H1 (cell line): ENCODE measurements at regions not wholly inside any gene's neighbourhood (a gene's known extent, or its start where the extent isn't known, plus 50 kb on each side); places are given as distances from the start of the nearest gene placed in this dataset.

Source experiments
- CTCF ChIA-PET: fragments of 300-600 bp; sonication (Branson Sonifier 250); formaldehyde crosslinking; loops from one replicate; lab custom pipeline; 2021; ENCODE audit not compliant: partially characterized antibody; lab: Charles Lee
- POLR2A ChIA-PET: fragments of 300-600 bp; sonication (Branson Sonifier 250); formaldehyde crosslinking; loops from one replicate; lab custom pipeline; 2021; ENCODE audit warnings: inconsistent platforms; ENCODE audit not compliant: partially characterized antibody; lab: Charles Lee
- DNase-seq, 2 experiments: peaks; one replicate each; pipeline versions ENCODE4 v3.0.0 to v3.0.0-alpha.2; 2010 to 2022; ENCODE audit warnings: low spot score in 2 of 2, low read depth in 1 of 2, mixed read lengths in 1 of 2
- FAIRE-seq: peaks from 2 replicates; lab custom pipeline; 2011; peaks lifted over from hg19 to GRCh38; lab: Jason Lieb, UNC
- H2AFZ ChIP-seq: 2 replicates; pipeline ENCODE4 v1.8.1; 2012; ENCODE audit warnings: low read length, inconsistent platforms
- H2AK5ac ChIP-seq: 2 replicates; pipeline ENCODE4 v1.6.1; 2013; ENCODE audit warnings: low read depth, low read length
- H2BK120ac ChIP-seq: replicated peaks from 2 replicates; pipeline ENCODE3; 2013; ENCODE audit warnings: low read depth, low read length, inconsistent platforms
- H2BK12ac ChIP-seq: 2 replicates; pipeline ENCODE4 v1.6.1; 2013; ENCODE audit warnings: low read depth, low read length
- H2BK15ac ChIP-seq: 2 replicates; pipeline ENCODE4 v1.6.1; 2013; ENCODE audit warnings: low read length
- H2BK20ac ChIP-seq: 2 replicates; pipeline ENCODE4 v1.6.1; 2013; ENCODE audit warnings: low read length
- H2BK5ac ChIP-seq: 2 replicates; pipeline ENCODE4 v1.6.1; 2013; ENCODE audit warnings: low read depth, low read length
- H3K14ac ChIP-seq: 2 replicates; pipeline ENCODE4 v1.6.1; 2013; ENCODE audit warnings: inconsistent platforms; ENCODE audit not compliant: insufficient read length
- H3K18ac ChIP-seq: 2 replicates; pipeline ENCODE4 v1.6.1; 2013; ENCODE audit warnings: low read length; ENCODE audit errors: extremely low read depth
- H3K23ac ChIP-seq: 2 replicates; pipeline ENCODE4 v1.6.1; 2013; ENCODE audit warnings: inconsistent platforms; ENCODE audit not compliant: insufficient read length
- H3K23me2 ChIP-seq: 2 replicates; pipeline ENCODE4 v1.6.1; 2013; ENCODE audit warnings: low read depth, low read length
- H3K27ac ChIP-seq: 2 replicates; pipeline ENCODE4 v1.6.1; 2011; ENCODE audit warnings: low read depth, low read length, inconsistent platforms
- H3K27me3 ChIP-seq, 4 experiments: replicated peaks in 1 of 4; 1 replicate in 1 of 4; 2 replicates in 3 of 4; pipeline versions ENCODE4 v1.6.1 to v1.8.1; 2011 to 2013; ENCODE audit warnings: low read length in 3 of 4, mild to moderate bottlenecking in 3 of 4, inconsistent platforms in 2 of 4, mixed read lengths in 2 of 4, moderate library complexity in 1 of 4; ENCODE audit not compliant: control insufficient read depth in 3 of 4, insufficient read depth in 3 of 4; ENCODE audit errors: extremely low read depth in 1 of 4
- H3K36me3 ChIP-seq, 4 experiments: 2 replicates each; pipeline versions ENCODE4 v1.6.1 to v1.8.1; 2011 to 2013; ENCODE audit warnings: mild to moderate bottlenecking in 4 of 4, low read length in 3 of 4, moderate library complexity in 2 of 4, control low read depth in 1 of 4, inconsistent platforms in 1 of 4; ENCODE audit not compliant: insufficient read depth in 4 of 4, control insufficient read depth in 2 of 4
- H3K4ac ChIP-seq: replicated peaks from 2 replicates; pipeline ENCODE3; 2013; ENCODE audit warnings: low read length, low read depth, mixed read lengths, inconsistent platforms; ENCODE audit not compliant: insufficient read length
- H3K4me1 ChIP-seq, 4 experiments: replicated peaks in 1 of 4; 1 replicate in 1 of 4; 2 replicates in 3 of 4; pipeline versions ENCODE4 v1.6.1 to v1.8.1; 2011 to 2013; ENCODE audit warnings: low read length in 3 of 4, inconsistent platforms in 2 of 4, mixed read lengths in 1 of 4; ENCODE audit not compliant: insufficient read depth in 4 of 4, control insufficient read depth in 3 of 4
- H3K4me2 ChIP-seq, 2 experiments: 2 replicates each; pipeline versions ENCODE4 v1.6.1 to v1.8.1; 2011 to 2013; ENCODE audit warnings: low read depth in 2 of 2, low read length in 2 of 2, control low read depth in 1 of 2, inconsistent platforms in 1 of 2, mild to moderate bottlenecking in 1 of 2; ENCODE audit not compliant: insufficient read depth in 1 of 2
- H3K4me3 ChIP-seq, 4 experiments: fragments of 200-600, 300-600 bp in 1 of 4; sonication (generic), shearing (Covaris generic), sonication (Bioruptor Twin) in 1 of 4; 2 replicates each; pipeline versions ENCODE4 v1.5.1 to v1.8.1; 2011 to 2016; ENCODE audit warnings: low read length in 4 of 4, low read depth in 3 of 4, control low read depth in 2 of 4, inconsistent platforms in 2 of 4, mild to moderate bottlenecking in 2 of 4, mixed read lengths in 1 of 4, moderate library complexity in 1 of 4; ENCODE audit not compliant: insufficient read depth in 2 of 4; ENCODE audit errors: extremely low read depth in 1 of 4
- H3K56ac ChIP-seq: replicated peaks from 2 replicates; pipeline ENCODE3; 2013; ENCODE audit warnings: low read depth, mild to moderate bottlenecking, mixed read lengths, low read length, inconsistent platforms; ENCODE audit not compliant: insufficient read length
- H3K79me1 ChIP-seq: 2 replicates; pipeline ENCODE4 v1.6.1; 2013; ENCODE audit warnings: low read depth, low read length, control low read depth
- H3K79me2 ChIP-seq, 2 experiments: 2 replicates each; pipeline versions ENCODE4 v1.6.1 to v1.8.1; 2012 to 2013; ENCODE audit warnings: low read length in 2 of 2, mild to moderate bottlenecking in 2 of 2, inconsistent platforms in 1 of 2; ENCODE audit not compliant: insufficient read depth in 2 of 2, control insufficient read depth in 1 of 2
- H3K9ac ChIP-seq, 4 experiments: replicated peaks in 1 of 4; 1 replicate in 1 of 4; 2 replicates in 3 of 4; pipeline versions ENCODE4 v1.6.1 to v1.8.1; 2011 to 2013; ENCODE audit warnings: low read depth in 3 of 4, low read length in 3 of 4, control low read depth in 2 of 4, mild to moderate bottlenecking in 2 of 4, moderate library complexity in 2 of 4, inconsistent platforms in 1 of 4; ENCODE audit errors: extremely low read depth in 1 of 4
- H3K9me3 ChIP-seq, 2 experiments: 2 replicates each; pipeline versions ENCODE4 v1.6.1 to v1.8.1; 2012 to 2013; ENCODE audit warnings: mild to moderate bottlenecking in 2 of 2, moderate library complexity in 2 of 2, control low read depth in 1 of 2, inconsistent platforms in 1 of 2, low read depth in 1 of 2, low read length in 1 of 2, mixed read lengths in 1 of 2; ENCODE audit not compliant: insufficient read depth in 2 of 2
- H4K20me1 ChIP-seq, 2 experiments: replicated peaks in 1 of 2; 2 replicates each; pipeline versions ENCODE3 to v1.8.1; 2011 to 2013; ENCODE audit warnings: inconsistent platforms in 2 of 2, low read length in 2 of 2, mild to moderate bottlenecking in 1 of 2; ENCODE audit not compliant: insufficient read depth in 2 of 2, control insufficient read depth in 1 of 2
- H4K5ac ChIP-seq: 2 replicates; pipeline ENCODE4 v1.6.1; 2013; ENCODE audit warnings: low read length, low read depth, mixed read lengths, inconsistent platforms; ENCODE audit not compliant: insufficient read length
- H4K8ac ChIP-seq: 2 replicates; pipeline ENCODE4 v1.8.0; 2013; ENCODE audit warnings: mild to moderate bottlenecking, moderate library complexity, low read length, inconsistent platforms; ENCODE audit not compliant: insufficient read depth; ENCODE audit errors: extremely low read depth
- H4K91ac ChIP-seq: replicated peaks from 2 replicates; pipeline ENCODE3; 2013; ENCODE audit warnings: low read length, mixed read lengths, inconsistent platforms; ENCODE audit not compliant: insufficient read length
- CBX5 ChIP-seq: fragments of 300-800, 300-1000 bp; sonication (generic); IDR thresholded peaks from 2 replicates; pipeline ENCODE4 v1.7.1; 2016; ENCODE audit warnings: antibody characterized with exemption, low read length, low read depth
- CTCF ChIP-seq, 3 experiments: IDR thresholded peaks; 1 replicate in 2 of 3; 2 replicates in 1 of 3; pipeline versions ENCODE4 v1.5.1 to v1.6.1; 2011; ENCODE audit warnings: low read length in 3 of 3, mild to moderate bottlenecking in 3 of 3, inconsistent platforms in 2 of 3, low read depth in 1 of 3, moderate library complexity in 1 of 3; ENCODE audit not compliant: insufficient read depth in 1 of 3; ENCODE audit errors: control extremely low read depth in 1 of 3
- E2F6 ChIP-seq: IDR thresholded peaks from 2 replicates; pipeline ENCODE4 v1.6.1; 2012; ENCODE audit warnings: inconsistent platforms
- HDAC2 ChIP-seq, 2 experiments: fragments of 300-600 bp in 1 of 2; sonication (generic) in 1 of 2; IDR thresholded peaks; 2 replicates each; pipeline ENCODE4 v1.6.1; 2011 to 2012; ENCODE audit warnings: low read depth in 2 of 2, low read length in 2 of 2, mild to moderate bottlenecking in 2 of 2, moderate library complexity in 2 of 2, borderline replicate concordance in 1 of 2, inconsistent platforms in 1 of 2
- PHF8 ChIP-seq: fragments of 200-600 bp; sonication (generic); conservative IDR thresholded peaks from 2 replicates; pipeline ENCODE4 v1.7.1; 2012; ENCODE audit warnings: low read depth, mild to moderate bottlenecking, inconsistent platforms, low read length, moderate library complexity
- RAD21 ChIP-seq, 2 experiments: IDR thresholded peaks in 1 of 2; conservative IDR thresholded peaks in 1 of 2; 2 replicates each; pipeline ENCODE4 v1.6.1; 2011; ENCODE audit warnings: low read depth in 2 of 2, low read length in 2 of 2, improper control_type of control experiment in 1 of 2, inconsistent platforms in 1 of 2, mild to moderate bottlenecking in 1 of 2, moderate library complexity in 1 of 2
- RXRA ChIP-seq: IDR thresholded peaks from 2 replicates; pipeline ENCODE4 v1.6.1; 2011; ENCODE audit warnings: low read depth, mild to moderate bottlenecking, low read length, moderate library complexity; ENCODE audit not compliant: insufficient read depth
- SUZ12 ChIP-seq: fragments of 200-600 bp; sonication (generic); IDR thresholded peaks from 2 replicates; pipeline ENCODE4 v1.6.1; 2012; ENCODE audit warnings: mild to moderate bottlenecking, inconsistent platforms, low read length, moderate library complexity, mixed read lengths
- TAF7 ChIP-seq: optimal IDR thresholded peaks from 2 replicates; pipeline ENCODE3; 2011; ENCODE audit warnings: low read depth, mild to moderate bottlenecking, inconsistent platforms, low read length, moderate library complexity, borderline replicate concordance
- WGBS, 2 experiments: shearing (Covaris generic) in 1 of 2; methylation state at CpG; one replicate each; pipeline versions ENCODE4 v1.1.6 to v1.1.7; 2013 to 2015; ENCODE audit warnings: low lambda C conversion rate in 2 of 2, mixed read lengths in 2 of 2, inconsistent platforms in 1 of 2, low coverage in 1 of 2, missing lambda C conversion rate in 1 of 2; ENCODE audit not compliant: insufficient replicate concordance in 2 of 2, insufficient coverage in 1 of 2, insufficient read length in 1 of 2; ENCODE audit errors: extremely low coverage in 1 of 2, missing lambda C conversion rate in 1 of 2; 5-methylcytosine and 5-hydroxymethylcytosine counted together

- ChIA-PET POLR2A (no interaction called here), CTCF (interaction anchor here (1.5 to 2.2 kb wide), 3 partner anchors 9 to 535 kb away, joined by 5 to 8 read pairs (median 6); no protein-coding TSS in a partner anchor)
- Histone ChIP-seq H3K4me3 (no peak overlapping the region), H4K8ac (no peak overlapping the region), H3K27me3 (no peaks in the 10 kb centered on the region), H2BK20ac (no peak overlapping the region), H3K27ac (no peak overlapping the region), H2AFZ (no peak overlapping the region), H2BK12ac (no peak overlapping the region), H3K23me2 (no peaks in the 10 kb centered on the region), H3K9ac (no peak overlapping the region), H3K18ac (no peak overlapping the region), H3K4me2 (no peak overlapping the region), H2BK15ac (no peak overlapping the region), H4K5ac (no peak overlapping the region), H3K79me2 (no peaks in the 10 kb centered on the region), H2AK5ac (no peak overlapping the region), H4K91ac (no peak overlapping the region), H3K56ac (no peak overlapping the region), H3K9me3 (no peaks in the 10 kb centered on the region), H3K79me1 (no peaks in the 10 kb centered on the region), H3K4ac (no peak overlapping the region), H3K36me3 (no peaks in the 10 kb centered on the region), H3K23ac (no peak overlapping the region), H3K14ac (no peak overlapping the region), H4K20me1 (no peaks in the 10 kb centered on the region), H2BK120ac (no peak overlapping the region), H2BK5ac (no peak overlapping the region), H3K4me1 (no peaks in the 10 kb centered on the region)
- DNase-seq: no peak
- FAIRE-seq: no peak
- no peak for TF ChIP-seq TAF7
- no peak for TF ChIP-seq RXRA
- no peak for TF ChIP-seq CBX5
- no peak for TF ChIP-seq RAD21 (IDR thresholded peaks at IDR 0.05 in 1 of 2, conservative IDR thresholded peaks at IDR 0.05 in 1 of 2; ENCODE audit: low read depth in 2 of 2, low read length in 2 of 2)
- TF ChIP-seq E2F6: no peak
- TF ChIP-seq PHF8: no peak
- no peak for TF ChIP-seq SUZ12
- TF ChIP-seq CTCF (IDR thresholded peaks at IDR 0.05; ENCODE audit: control extremely low read depth in 1 of 3, insufficient read depth in 1 of 3, low read depth in 1 of 3, low read length in 3 of 3): no peak
- no peak for TF ChIP-seq HDAC2 (IDR thresholded peaks at IDR 0.05; ENCODE audit: borderline replicate concordance in 1 of 2, low read depth in 2 of 2, low read length in 2 of 2)
- 92% methylated on average over 3 of the region's 4 CpGs; no CpG with 5 or more reads in 1 of the 2 experiments for WGBS, 2 experiments
These were observed 155.7 kb upstream of the LRIG3 start for GRCh38 chr12:59075968-59076490.
